SU-DHL-6 (cell line): ENCODE measurements at regions not wholly inside any gene's neighbourhood (a gene's known extent, or its start where the extent isn't known, plus 50 kb on each side); places are given as distances from the start of the nearest gene placed in this dataset.

Source experiments
- H2AFZ ChIP-seq: fragments of 200-600 bp; sonication (generic); 2 replicates; pipeline ENCODE4 v1.6.1; 2014; ENCODE audit warnings: low read depth, mild to moderate bottlenecking, moderate library complexity, mixed read lengths, antibody characterized with exemption, low read length; ENCODE audit not compliant: severe bottlenecking
- H3F3A ChIP-seq: fragments of 200-600 bp; shearing (Covaris generic); 2 replicates; pipeline ENCODE4 v1.6.0; 2016; ENCODE audit warnings: antibody characterized with exemption, mild to moderate bottlenecking; ENCODE audit not compliant: insufficient read depth
- H3K27ac ChIP-seq: fragments of 200-600 bp; sonication (generic); 2 replicates; pipeline ENCODE4 v1.5.1; 2016; ENCODE audit warnings: low read depth, mild to moderate bottlenecking, low read length, moderate library complexity, mixed read lengths
- H3K27me3 ChIP-seq: fragments of 200-600 bp; sonication (generic), shearing (Covaris generic); 2 replicates; pipeline ENCODE4 v1.6.0; 2014; ENCODE audit warnings: mild to moderate bottlenecking, low read length
- H3K36me3 ChIP-seq: fragments of 200-600 bp; sonication (generic); 2 replicates; pipeline ENCODE4 v1.6.1; 2014; ENCODE audit warnings: mild to moderate bottlenecking, low read length, mixed read lengths
- H3K4me2 ChIP-seq: fragments of 300-600, 200-600 bp; shearing (Covaris generic), sonication (generic); 2 replicates; pipeline ENCODE4 v1.6.0; 2014; ENCODE audit warnings: low read length, low read depth, mild to moderate bottlenecking; ENCODE audit not compliant: poor library complexity, severe bottlenecking
- H3K4me3 ChIP-seq: fragments of 200-600 bp; sonication (generic); 2 replicates; pipeline ENCODE4 v1.5.1; 2014; ENCODE audit warnings: antibody characterized with exemption, low read length, mild to moderate bottlenecking, mixed read lengths; ENCODE audit not compliant: insufficient read depth, poor library complexity, severe bottlenecking
- H3K79me2 ChIP-seq: fragments of 200-600 bp; sonication (generic); 2 replicates; pipeline ENCODE4 v1.6.1; 2014; ENCODE audit warnings: mild to moderate bottlenecking, low read length, moderate library complexity; ENCODE audit not compliant: insufficient read depth
- H3K9ac ChIP-seq: fragments of 200-600 bp; sonication (generic); 2 replicates; pipeline ENCODE4 v1.7.0; 2014; ENCODE audit warnings: mild to moderate bottlenecking, low read length
- H3K9me2 ChIP-seq: fragments of 200-600 bp; sonication (generic); replicated peaks from 2 replicates; pipeline ENCODE4 v1.6.1; 2014; ENCODE audit warnings: low read length; ENCODE audit not compliant: insufficient read depth
- H3K9me3 ChIP-seq: fragments of 200-600 bp; sonication (generic); 2 replicates; pipeline ENCODE4 v1.6.1; 2014; ENCODE audit warnings: low read length, mixed read lengths; ENCODE audit not compliant: insufficient read depth
- H4K20me1 ChIP-seq: fragments of 200-600 bp; sonication (generic); 2 replicates; pipeline ENCODE4 v1.6.1; 2014; ENCODE audit warnings: low read depth, mild to moderate bottlenecking, antibody characterized with exemption, low read length, moderate library complexity, mixed read lengths
- EZH2phosphoT487 ChIP-seq: fragments of 200-600 bp; sonication (generic), shearing (Covaris generic); conservative IDR thresholded peaks from 2 replicates; pipeline ENCODE4 v1.6.1; 2018; ENCODE audit warnings: mild to moderate bottlenecking, antibody characterized with exemption, low read length, moderate library complexity, mixed read lengths
- TF ChIP-seq, protein P1 (sequence below): fragments of 200-600 bp; sonication (generic); IDR thresholded peaks from one replicate; pipeline ENCODE4 v1.5.1; 2017; ENCODE audit warnings: antibody characterized with exemption, mild to moderate bottlenecking, low read length, moderate library complexity; ENCODE audit not compliant: insufficient read depth, poor library complexity, severe bottlenecking

- no peak overlapping the region for H3K4me2 ChIP-seq
Observed at GRCh38 chr10:111222961-111223360, 146.1 kb downstream of the ADRA2A start.

DNA sequence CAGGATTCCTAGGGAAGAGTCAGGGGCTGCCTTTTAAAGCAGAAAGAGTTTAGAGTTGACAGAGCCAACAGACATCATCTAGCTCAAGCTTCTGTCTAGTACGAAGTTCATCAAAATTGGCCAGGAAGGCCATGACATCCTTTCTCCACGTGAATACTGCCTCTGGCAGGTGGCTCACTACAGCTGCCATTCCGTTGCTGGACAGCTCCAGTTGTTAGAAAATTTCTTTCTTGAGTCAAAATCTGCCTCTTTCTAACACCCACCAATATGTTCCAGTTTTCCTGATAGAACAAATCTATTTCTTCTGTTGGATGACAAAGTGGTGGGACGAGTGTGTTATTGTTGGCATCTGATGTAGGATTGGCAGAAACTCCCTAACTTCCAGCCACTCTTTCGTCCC is 154.9 kb downstream of the ADRA2A start:
- Histone ChIP-seq H3K9me3 (no peaks in the 10 kb centered on the region), H3K27ac (no peak overlapping the region), H3K4me3 (no peak overlapping the region), H3F3A (no peaks in the 10 kb centered on the region), H3K27me3 (no peaks in the 10 kb centered on the region), H2AFZ (no peak overlapping the region), H3K9me2 (no peaks in the 10 kb centered on the region), H4K20me1 (no peaks in the 10 kb centered on the region), H3K4me2 (no peak overlapping the region), H3K36me3 (no peaks in the 10 kb centered on the region), H3K9ac (no peak overlapping the region), H3K79me2 (no peaks in the 10 kb centered on the region)
- TF ChIP-seq, protein P1, sequence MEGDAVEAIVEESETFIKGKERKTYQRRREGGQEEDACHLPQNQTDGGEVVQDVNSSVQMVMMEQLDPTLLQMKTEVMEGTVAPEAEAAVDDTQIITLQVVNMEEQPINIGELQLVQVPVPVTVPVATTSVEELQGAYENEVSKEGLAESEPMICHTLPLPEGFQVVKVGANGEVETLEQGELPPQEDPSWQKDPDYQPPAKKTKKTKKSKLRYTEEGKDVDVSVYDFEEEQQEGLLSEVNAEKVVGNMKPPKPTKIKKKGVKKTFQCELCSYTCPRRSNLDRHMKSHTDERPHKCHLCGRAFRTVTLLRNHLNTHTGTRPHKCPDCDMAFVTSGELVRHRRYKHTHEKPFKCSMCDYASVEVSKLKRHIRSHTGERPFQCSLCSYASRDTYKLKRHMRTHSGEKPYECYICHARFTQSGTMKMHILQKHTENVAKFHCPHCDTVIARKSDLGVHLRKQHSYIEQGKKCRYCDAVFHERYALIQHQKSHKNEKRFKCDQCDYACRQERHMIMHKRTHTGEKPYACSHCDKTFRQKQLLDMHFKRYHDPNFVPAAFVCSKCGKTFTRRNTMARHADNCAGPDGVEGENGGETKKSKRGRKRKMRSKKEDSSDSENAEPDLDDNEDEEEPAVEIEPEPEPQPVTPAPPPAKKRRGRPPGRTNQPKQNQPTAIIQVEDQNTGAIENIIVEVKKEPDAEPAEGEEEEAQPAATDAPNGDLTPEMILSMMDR, result no peak
- TF ChIP-seq EZH2phosphoT487, result no peak

More at GRCh38 chr10:111222961-111223360, 146.1 kb downstream of the ADRA2A start:
- H3K36me3 ChIP-seq, result no peaks in the 10 kb centered on the region
- H3K4me3 ChIP-seq, result no peak overlapping the region
- H3K27me3 ChIP-seq, result no peaks in the 10 kb centered on the region
- H3K9me2 ChIP-seq, result no peaks in the 10 kb centered on the region
- no peaks in the 10 kb centered on the region for H3K9me3 ChIP-seq
- H4K20me1 ChIP-seq, result no peaks in the 10 kb centered on the region
- no peak overlapping the region for H2AFZ ChIP-seq
- no peak overlapping the region for H3K27ac ChIP-seq
- H3F3A ChIP-seq, result no peaks in the 10 kb centered on the region
- no peaks in the 10 kb centered on the region for H3K79me2 ChIP-seq
- TF ChIP-seq EZH2phosphoT487, result no peak
- TF ChIP-seq, protein P1, result no peak
- no peak overlapping the region for H3K9ac ChIP-seq

DNA sequence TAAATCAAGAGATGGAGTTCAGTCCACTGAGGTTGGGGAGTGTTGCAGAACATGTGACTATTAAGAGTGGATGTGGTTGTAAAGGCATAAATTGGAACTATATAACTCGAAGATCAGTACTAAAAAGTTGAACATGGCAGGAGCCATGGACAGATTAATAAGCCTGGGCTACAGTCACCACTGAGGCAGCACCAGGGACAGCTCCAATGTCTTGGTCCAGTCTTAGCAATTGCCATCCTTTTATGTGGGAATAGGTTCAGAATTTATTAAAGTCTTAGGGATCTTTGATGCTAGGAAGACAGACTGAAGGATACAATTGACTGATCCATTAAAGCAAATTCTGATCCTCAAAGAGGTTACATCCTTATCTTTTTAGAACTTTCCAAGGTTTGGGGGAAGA is 156.6 kb downstream of the ADRA2A start:
- no peaks in the 10 kb centered on the region for H3F3A ChIP-seq
- H3K9ac ChIP-seq, result no peak overlapping the region
- no peaks in the 10 kb centered on the region for H3K9me2 ChIP-seq
- H3K4me2 ChIP-seq, result no peak overlapping the region
- no peak overlapping the region for H3K4me3 ChIP-seq
- H3K79me2 ChIP-seq, result no peaks in the 10 kb centered on the region
- no peaks in the 10 kb centered on the region for H3K36me3 ChIP-seq
- no peaks in the 10 kb centered on the region for H4K20me1 ChIP-seq
- no peak for TF ChIP-seq EZH2phosphoT487
- TF ChIP-seq, protein P1, result no peak
- H3K27ac ChIP-seq, result no peak overlapping the region
- no peaks in the 10 kb centered on the region for H3K27me3 ChIP-seq
- no peaks in the 10 kb centered on the region for H3K9me3 ChIP-seq
- no peak overlapping the region for H2AFZ ChIP-seq
